Sigmoid colon (tissue), 3 donors: ENCODE measurements at regions not wholly inside any gene's neighbourhood (a gene's known extent, or its start where the extent isn't known, plus 50 kb on each side); places are given as distances from the start of the nearest gene placed in this dataset.

ENCODE experiments used
- POLR2A ChIP-seq, 2 donors: fragments of 450-650 bp; IDR thresholded peaks; one replicate each; pipeline ENCODE4 v1.6.1; 2016; ENCODE audit warnings: antibody characterized with exemption in 2 of 2, mild to moderate bottlenecking in 2 of 2, moderate library complexity in 2 of 2
- TF ChIP-seq, protein P1 (sequence below), 4 experiments: fragments of 450-650 bp in 3 of 4; fragments of 200-600 bp in 1 of 4; IDR thresholded peaks; one replicate each; pipeline ENCODE4 v1.5.1; 2016 to 2019; ENCODE audit warnings: antibody characterized with exemption in 4 of 4, mild to moderate bottlenecking in 3 of 4, moderate library complexity in 2 of 4

- TF ChIP-seq, protein P1, sequence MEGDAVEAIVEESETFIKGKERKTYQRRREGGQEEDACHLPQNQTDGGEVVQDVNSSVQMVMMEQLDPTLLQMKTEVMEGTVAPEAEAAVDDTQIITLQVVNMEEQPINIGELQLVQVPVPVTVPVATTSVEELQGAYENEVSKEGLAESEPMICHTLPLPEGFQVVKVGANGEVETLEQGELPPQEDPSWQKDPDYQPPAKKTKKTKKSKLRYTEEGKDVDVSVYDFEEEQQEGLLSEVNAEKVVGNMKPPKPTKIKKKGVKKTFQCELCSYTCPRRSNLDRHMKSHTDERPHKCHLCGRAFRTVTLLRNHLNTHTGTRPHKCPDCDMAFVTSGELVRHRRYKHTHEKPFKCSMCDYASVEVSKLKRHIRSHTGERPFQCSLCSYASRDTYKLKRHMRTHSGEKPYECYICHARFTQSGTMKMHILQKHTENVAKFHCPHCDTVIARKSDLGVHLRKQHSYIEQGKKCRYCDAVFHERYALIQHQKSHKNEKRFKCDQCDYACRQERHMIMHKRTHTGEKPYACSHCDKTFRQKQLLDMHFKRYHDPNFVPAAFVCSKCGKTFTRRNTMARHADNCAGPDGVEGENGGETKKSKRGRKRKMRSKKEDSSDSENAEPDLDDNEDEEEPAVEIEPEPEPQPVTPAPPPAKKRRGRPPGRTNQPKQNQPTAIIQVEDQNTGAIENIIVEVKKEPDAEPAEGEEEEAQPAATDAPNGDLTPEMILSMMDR (IDR thresholded peaks at IDR 0.05): no peak
- no peak for TF ChIP-seq POLR2A (IDR thresholded peaks at IDR 0.05)
Observed at GRCh38 chr17:51397361-51398127, 137.2 kb downstream of the UTP18 start.
